ENCODE measurements at regions not wholly inside any gene's neighbourhood (a gene's known extent, or its start where the extent isn't known, plus 50 kb on each side); places are given as distances from the start of the nearest gene placed in this dataset.

- no peak for DNase-seq (ENCODE audit: low spot score)
- Mint-ChIP-seq H3K4me3 (ENCODE audit: unreplicated experiment) (no peak overlapping the region), H3K27me3 (ENCODE audit: low read depth) (no peaks in the 10 kb centered on the region), H3K36me3 (ENCODE audit: low read depth) (no peaks in the 10 kb centered on the region), H3K9me3 (ENCODE audit: low read depth) (no peaks in the 10 kb centered on the region), H3K4me1 (ENCODE audit: low read depth) (peaks cover 7% of the 10 kb centered on the region), H3K27ac (ENCODE audit: unreplicated experiment) (no peak overlapping the region)
- no peak for TF ChIP-seq CTCF (IDR thresholded peaks at IDR 0.05)
Observed at GRCh38 chr20:11697055-11697454, 220.6 kb upstream of the BTBD3 start.

- peaks cover 7% of the 10 kb centered on the region for H3K4me1 Mint-ChIP-seq (ENCODE audit: low read depth)
- no peak overlapping the region for H3K4me3 Mint-ChIP-seq (ENCODE audit: unreplicated experiment)
- no peak overlapping the region for H3K27ac Mint-ChIP-seq (ENCODE audit: unreplicated experiment)
- no peak for TF ChIP-seq CTCF (IDR thresholded peaks at IDR 0.05)
- H3K27me3 Mint-ChIP-seq (ENCODE audit: low read depth) = no peaks in the 10 kb centered on the region
- H3K9me3 Mint-ChIP-seq (ENCODE audit: low read depth) = no peaks in the 10 kb centered on the region
- DNase-seq (ENCODE audit: low spot score) = no peak
- H3K36me3 Mint-ChIP-seq (ENCODE audit: low read depth) = no peaks in the 10 kb centered on the region
Observed at GRCh38 chr20:11697646-11698045, 220.0 kb upstream of the BTBD3 start.

GRCh38 chr20:11698124-11698523 lies 219.6 kb upstream of the BTBD3 start:
- H3K4me3 Mint-ChIP-seq (ENCODE audit: unreplicated experiment) = no peak overlapping the region
- H3K36me3 Mint-ChIP-seq (ENCODE audit: low read depth) = no peaks in the 10 kb centered on the region
- H3K4me1 Mint-ChIP-seq (ENCODE audit: low read depth) = peaks cover 7% of the 10 kb centered on the region
- TF ChIP-seq CTCF (IDR thresholded peaks at IDR 0.05) = no peak
- H3K27me3 Mint-ChIP-seq (ENCODE audit: low read depth) = no peaks in the 10 kb centered on the region
- DNase-seq (ENCODE audit: low spot score) = no peak
- H3K9me3 Mint-ChIP-seq (ENCODE audit: low read depth) = no peaks in the 10 kb centered on the region
- no peak overlapping the region for H3K27ac Mint-ChIP-seq (ENCODE audit: unreplicated experiment)

GRCh38 chr20:11700831-11701230 lies 216.9 kb upstream of the BTBD3 start:
- Mint-ChIP-seq H3K27ac (ENCODE audit: unreplicated experiment) (no peak overlapping the region), H3K4me3 (ENCODE audit: unreplicated experiment) (no peak overlapping the region), H3K36me3 (ENCODE audit: low read depth) (no peaks in the 10 kb centered on the region), H3K27me3 (ENCODE audit: low read depth) (no peaks in the 10 kb centered on the region), H3K9me3 (ENCODE audit: low read depth) (peaks cover 5% of the 10 kb centered on the region), H3K4me1 (ENCODE audit: low read depth) (peaks cover 5% of the 10 kb centered on the region)
- no peak for DNase-seq (ENCODE audit: low spot score)
- TF ChIP-seq CTCF (IDR thresholded peaks at IDR 0.05) = no peak

- H3K9me3 Mint-ChIP-seq (ENCODE audit: low read depth) = peaks cover 10% of the 10 kb centered on the region
- no peak for DNase-seq (ENCODE audit: low spot score)
- no peaks in the 10 kb centered on the region for H3K36me3 Mint-ChIP-seq (ENCODE audit: low read depth)
- no peak overlapping the region for H3K27ac Mint-ChIP-seq (ENCODE audit: unreplicated experiment)
- no peak for TF ChIP-seq CTCF (IDR thresholded peaks at IDR 0.05)
- no peak overlapping the region for H3K4me3 Mint-ChIP-seq (ENCODE audit: unreplicated experiment)
- no peaks in the 10 kb centered on the region for H3K4me1 Mint-ChIP-seq (ENCODE audit: low read depth)
- no peaks in the 10 kb centered on the region for H3K27me3 Mint-ChIP-seq (ENCODE audit: low read depth)
Observed at GRCh38 chr20:11702721-11703518, 214.8 kb upstream of the BTBD3 start.
